Peyer's patch (tissue), 4 donors: ENCODE measurements at regions not wholly inside any gene's neighbourhood (a gene's known extent, or its start where the extent isn't known, plus 50 kb on each side); places are given as distances from the start of the nearest gene placed in this dataset.

ENCODE experiments used
- CTCF ChIP-seq, 6 experiments: fragments of 450-650 bp in 4 of 6; fragments of 200-600 bp in 2 of 6; sonication (generic) in 1 of 6; IDR thresholded peaks; one replicate each; pipeline ENCODE4 v1.5.1; 2017 to 2019; ENCODE audit warnings: antibody characterized with exemption in 6 of 6, mild to moderate bottlenecking in 3 of 6, moderate library complexity in 1 of 6
- POLR2A ChIP-seq, 2 donors: fragments of 450-650 bp; IDR thresholded peaks; one replicate each; pipeline ENCODE4 v1.5.1; 2017; ENCODE audit warnings: antibody characterized with exemption in 2 of 2, mild to moderate bottlenecking in 2 of 2, moderate library complexity in 2 of 2

- TF ChIP-seq CTCF (IDR thresholded peaks at IDR 0.05) (no peak), POLR2A (IDR thresholded peaks at IDR 0.05) (no peak)
These were observed 188.1 kb downstream of the SNAPC1 start for GRCh38 chr14:61950340-61950739.
